GM19239 (cell line): ENCODE measurements at regions not wholly inside any gene's neighbourhood (a gene's known extent, or its start where the extent isn't known, plus 50 kb on each side); places are given as distances from the start of the nearest gene placed in this dataset.
"Not testable (repeated sequence)": the region's sequence is repeated elsewhere in the genome, so short reads cannot be mapped to it uniquely, and the experiment has no call there.

Source experiments
- DNase-seq: peaks from one replicate; pipeline ENCODE4 v3.0.0; 2011; ENCODE audit warnings: low spot score; ENCODE audit not compliant: insufficient read length
- FAIRE-seq: peaks from 2 replicates; lab custom pipeline; 2011; peaks lifted over from hg19 to GRCh38; lab: Jason Lieb, UNC

DNA sequence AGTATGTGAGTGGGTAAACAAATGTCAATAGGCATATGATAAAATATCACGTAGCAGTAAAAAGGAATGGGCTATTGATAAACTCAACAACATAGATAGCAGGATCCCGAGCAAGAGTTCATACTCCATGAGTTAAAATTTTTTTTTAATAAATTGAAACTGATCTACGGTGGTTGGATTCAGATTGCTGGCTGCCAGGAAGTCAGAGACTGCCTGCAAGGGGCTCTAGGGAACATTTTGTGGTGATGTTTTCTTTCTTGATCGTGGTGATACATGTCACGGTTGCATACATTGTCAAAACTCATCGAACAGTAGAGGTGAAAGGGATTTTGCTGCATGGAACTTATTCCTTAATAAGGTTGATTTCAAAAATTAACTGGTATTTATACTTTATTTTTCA, 62.6 kb upstream of the WNT7B start:
- FAIRE-seq (no peak), DNase-seq (no peak)

DNA sequence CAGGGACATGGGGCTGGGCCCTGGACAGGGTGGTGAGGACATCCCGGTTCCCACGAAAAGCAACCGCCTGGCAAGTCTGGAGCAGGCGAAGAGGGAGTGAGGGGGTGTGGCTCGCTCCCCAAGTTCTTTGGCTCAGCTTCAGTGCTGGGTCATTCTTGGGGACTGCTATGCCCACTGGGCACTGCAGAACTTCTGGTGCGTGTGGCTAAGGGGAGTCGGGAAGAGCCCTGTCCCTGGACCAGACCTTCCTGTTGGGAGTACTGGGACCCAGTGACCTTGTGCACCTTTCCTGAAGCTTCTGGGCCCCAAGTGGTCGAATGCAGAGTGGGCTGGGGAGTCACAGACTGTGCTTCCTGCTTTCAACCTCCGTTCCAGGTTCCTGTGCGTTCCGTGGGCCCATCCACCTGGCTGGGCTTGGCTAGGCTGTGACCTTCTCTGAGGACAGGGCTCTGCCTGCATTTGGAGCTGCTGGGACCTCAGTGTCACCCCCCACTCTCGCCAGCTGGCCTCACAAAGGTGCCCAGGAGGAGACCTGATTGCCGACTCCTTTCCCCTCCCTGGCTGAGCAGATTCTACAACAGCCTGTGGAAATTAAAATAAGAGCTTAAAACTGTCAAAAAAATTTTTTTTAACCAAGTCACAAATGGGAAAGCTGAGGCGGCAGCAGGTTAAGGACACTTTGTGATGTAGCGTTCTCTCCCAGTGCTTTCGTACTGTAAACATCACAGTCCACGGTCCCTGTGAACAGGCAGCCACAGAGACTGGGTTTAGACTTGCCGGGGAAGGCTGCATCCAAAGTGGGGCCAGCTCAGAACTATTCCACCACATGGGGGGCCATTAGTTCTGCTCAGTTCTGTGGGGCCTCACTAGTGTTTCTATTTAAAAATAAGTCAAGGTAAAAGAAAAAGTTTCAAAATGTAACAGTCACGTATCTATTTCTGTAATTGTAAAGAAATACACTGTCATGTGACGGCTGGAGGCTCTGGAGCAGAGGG, 63.8 kb upstream of the WNT7B start:
- FAIRE-seq = no peak
- DNase-seq = no peak

DNA sequence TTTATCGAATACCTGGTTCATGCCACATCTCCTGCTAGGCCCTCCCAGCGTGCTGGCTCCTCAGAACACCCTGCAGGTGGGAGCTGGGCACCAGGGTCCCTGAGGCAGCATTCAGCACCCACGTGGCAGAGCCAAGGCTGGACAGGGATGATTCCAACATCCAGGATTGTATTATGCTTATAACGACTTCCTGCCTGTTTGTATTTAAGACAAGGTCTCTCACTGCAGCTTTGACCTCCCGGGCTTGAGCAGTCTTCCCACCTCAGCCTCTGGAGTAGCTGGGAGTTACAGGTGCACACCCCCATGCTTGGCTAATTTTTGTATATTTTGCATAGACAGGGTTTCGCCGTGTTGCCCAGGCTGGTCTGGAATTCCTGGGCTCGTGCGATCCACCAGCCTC, 64.7 kb upstream of the WNT7B start:
- DNase-seq = no peak
- FAIRE-seq = no peak

DNA sequence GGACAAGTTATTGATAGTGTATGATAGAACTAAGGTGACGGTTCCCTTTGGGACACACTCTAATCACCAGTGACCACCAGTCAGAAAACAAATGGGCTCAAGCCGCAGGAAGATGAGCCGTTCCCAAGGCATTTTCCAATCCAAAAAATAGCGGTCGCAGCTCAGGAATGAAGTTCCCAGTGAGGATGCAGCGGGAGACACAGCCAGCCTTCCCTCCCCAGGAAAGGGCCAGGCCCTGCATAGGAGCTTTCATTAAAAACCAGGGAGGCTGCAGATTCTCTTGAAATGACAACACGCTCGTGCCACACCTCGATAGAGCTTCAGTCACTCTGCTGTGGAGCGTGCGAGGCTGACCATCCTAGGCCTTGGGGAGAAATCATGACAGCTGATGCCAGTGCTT, 65.8 kb upstream of the WNT7B start:
- no peak for FAIRE-seq
- no peak for DNase-seq

DNA sequence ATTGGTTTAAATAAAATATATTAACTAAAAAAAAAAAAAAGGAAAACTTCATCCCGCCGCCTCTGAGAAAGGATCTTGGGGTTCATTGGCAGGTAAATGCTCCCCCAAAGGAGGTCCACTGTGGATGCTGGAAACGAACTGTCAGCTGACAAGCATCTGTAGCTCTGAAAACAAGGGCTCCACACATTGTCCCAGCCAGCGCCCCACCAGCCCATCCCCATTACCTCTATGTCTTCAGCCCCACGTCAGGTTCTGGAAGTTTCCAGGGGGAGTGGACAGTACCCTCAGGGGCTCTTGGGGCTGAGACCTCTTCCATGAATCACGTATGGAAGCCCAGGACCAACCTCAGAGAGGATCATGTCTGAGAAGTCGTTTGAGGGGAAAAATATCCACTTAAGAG, 66.4 kb upstream of the WNT7B start:
- FAIRE-seq = no peak
- DNase-seq = no peak

GRCh38 chr22:46043816-46044620, 67.1 kb upstream of the WNT7B start:
- no peak for FAIRE-seq
- no peak for DNase-seq

DNA sequence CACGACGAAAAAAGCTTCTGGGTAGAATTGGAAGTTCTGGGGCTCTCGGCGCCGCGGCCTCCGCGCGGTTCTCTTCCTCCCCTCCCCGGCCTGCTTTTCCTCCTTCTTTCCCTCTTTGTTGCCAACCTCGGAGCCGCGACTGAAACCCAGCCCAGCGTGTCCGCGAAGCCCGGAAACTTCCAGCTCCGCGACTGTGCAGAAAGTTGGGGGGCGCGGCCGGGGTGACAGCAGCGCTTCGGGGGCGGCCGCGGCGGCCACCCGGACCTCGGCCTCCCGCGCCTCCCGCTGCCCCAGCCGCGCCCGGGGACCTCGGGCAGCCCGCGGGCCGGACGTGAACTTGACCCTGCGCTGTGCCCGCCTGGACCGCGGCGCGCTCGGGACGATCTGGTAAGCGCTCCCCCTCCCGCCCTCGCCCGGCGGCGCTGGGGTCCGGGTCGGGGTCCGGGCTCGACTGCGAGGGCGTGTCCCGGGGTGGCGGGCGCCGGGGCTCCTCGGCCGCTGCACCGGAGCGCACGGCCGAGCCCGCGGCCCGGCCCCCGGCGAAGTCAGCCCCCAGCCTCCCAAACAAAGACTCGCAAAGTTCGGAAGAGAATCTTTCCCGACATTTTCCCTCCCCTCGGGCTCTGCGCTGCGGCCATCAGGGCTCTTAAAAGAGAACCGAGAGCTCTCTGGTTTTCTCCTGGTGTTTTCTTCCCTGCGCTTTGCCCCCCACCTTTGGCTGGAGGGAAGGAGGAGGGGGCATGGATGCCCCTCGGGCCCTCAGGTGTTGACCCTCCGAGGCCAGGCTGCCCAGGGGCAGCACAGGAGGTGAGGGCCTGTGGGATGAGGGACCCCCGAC, 67.9 kb upstream of the WNT7B start:
- no peak for DNase-seq
- FAIRE-seq = no peak

DNA sequence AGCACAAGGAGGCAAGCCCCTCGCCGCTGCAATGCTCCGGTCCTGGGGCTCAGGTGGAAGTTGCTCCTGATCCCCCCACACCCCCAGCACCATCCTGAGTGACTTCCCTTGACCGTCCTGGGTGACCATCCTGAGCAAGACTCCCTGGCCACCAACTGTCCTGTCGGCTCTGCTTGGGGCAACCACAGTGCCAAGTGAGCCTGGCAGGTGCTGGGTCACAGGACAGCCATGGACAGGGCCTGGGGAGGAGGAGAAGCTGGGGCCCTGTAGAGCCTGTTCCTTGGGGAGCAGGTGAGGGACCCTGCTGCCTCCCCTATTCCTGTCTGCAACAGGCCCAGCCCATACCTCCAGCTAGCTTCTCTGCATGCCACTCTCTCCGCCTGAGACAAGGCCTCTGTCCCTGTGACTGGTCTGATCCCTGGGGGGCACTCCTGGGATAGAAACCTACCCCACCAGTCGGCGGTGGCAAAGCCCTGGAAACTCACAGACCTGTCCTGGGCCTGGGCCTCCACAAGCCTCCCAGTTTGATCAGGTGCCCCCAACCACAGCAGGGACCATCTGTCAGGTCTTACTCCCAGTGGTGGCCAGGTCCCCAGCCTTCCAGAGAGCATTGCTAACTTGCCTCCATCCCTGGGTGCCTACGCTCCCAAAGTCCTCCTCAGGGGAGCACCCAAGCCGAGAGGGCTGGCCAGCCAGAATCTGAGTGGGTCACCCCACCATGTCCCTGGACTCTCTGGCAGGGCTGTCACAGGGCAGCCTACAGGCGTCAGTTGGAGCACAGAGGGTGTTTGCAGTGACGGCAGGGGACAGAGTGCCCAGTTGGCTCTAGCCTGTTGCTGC, 68.7 kb upstream of the WNT7B start:
- FAIRE-seq = no peak

DNA sequence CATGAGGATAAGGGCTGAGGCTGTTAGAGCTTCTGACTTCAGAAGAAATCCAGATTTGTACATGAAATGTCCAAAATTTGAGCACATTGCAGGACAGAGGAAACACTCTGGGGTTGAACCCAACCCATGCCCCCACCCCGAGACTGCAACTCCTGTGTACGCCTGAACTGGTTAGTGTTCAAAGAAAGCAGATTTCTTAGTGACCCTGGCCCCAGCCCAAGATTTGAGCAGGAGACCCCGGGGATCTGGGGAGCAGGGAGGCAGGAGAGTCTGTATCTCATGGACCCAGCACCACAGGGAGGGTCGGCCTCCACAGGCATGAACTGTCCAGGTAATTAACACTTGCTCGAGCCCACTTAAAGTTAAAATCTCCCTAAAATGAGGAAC, 69.3 kb upstream of the WNT7B start:
- FAIRE-seq (no peak), DNase-seq (no peak)

More for the DNA sequence above, 68.7 kb upstream of the WNT7B start:
- DNase-seq = no peak

GRCh38 chr22:46047226-46047625, 70.3 kb upstream of the WNT7B start:
- FAIRE-seq (no peak), DNase-seq (no peak)

GRCh38 chr22:46047841-46048595, 71.1 kb upstream of the WNT7B start:
- FAIRE-seq = no peak

GRCh38 chr22:46048661-46049060, 71.7 kb upstream of the WNT7B start:
- FAIRE-seq, DNase-seq: not testable (repeated sequence)

More at GRCh38 chr22:46047841-46048595, 71.1 kb upstream of the WNT7B start:
- no peak for DNase-seq

DNA sequence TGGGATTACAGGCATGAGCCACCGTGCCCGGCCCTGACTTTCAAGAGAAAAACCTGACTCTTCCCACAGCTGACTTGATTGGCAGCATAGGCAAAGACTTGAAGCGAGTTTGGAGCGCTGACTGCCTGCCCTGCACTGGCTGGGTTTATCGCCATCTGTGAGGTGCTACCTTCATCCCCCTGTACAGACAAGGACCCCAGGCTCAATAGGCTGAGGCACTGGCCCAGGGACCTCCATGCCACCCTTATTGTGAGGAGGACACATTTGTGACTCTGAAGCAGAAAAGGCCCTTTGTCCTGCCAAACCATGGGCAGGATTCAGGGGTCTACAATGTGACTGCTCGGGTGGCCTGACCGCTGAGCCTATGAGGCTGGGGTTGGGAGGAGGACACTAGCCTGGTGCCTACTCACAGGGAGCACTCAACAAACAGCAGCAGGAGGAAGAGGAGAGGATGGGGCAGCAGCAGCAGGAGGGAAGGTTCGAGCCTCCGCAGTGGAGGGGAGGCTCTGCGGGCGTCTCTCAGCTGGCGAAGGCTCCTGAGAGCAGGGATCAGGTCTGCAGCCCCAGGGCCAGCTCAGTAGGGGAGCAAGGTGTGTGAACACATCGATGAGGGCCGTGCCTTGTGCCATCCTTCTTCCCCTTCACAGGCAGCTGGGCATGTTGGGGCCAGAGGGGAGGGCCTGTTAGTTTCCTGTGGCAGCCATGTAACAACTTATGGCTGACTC, 72.9 kb upstream of the WNT7B start:
- no peak for FAIRE-seq
- DNase-seq = no peak

GRCh38 chr22:46050451-46050845, 73.5 kb upstream of the WNT7B start:
- FAIRE-seq (no peak), DNase-seq (no peak)

DNA sequence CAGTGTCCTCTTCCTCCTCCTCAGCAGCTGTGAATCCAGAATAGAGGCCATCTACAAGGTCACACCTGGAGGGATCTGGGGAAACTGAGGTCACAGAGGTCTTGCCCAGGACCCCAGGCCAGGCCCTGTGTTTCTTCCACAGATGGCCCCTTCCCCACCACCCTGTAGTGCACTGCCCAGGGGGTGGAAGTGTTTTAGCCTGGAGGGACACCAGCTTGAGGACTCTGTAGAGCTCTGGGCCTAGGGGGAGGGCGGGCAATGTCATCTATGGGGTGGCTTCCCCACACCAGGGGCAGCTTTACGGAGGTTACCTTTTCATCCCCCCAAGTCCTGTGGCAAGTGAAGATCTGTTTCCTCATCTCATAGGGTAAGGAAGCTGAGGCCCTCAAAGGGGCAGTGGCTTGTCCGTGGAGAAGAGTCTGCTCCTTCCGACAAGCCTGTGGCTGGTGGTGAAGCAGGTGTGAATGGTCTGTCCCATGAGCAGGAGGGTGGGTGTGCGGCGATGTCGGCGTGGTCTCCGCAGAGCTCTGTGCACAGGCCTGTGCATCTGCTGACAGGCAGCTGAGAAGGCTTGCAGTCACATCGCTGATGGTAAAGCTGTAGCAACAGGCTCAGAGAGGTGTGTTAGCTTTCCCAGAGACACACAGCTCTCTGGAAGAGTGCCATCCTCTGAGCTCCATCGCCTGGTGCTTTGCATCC, 74.1 kb upstream of the WNT7B start:
- no peak for FAIRE-seq

GRCh38 chr22:46051646-46052045, 74.7 kb upstream of the WNT7B start:
- FAIRE-seq (no peak), DNase-seq (no peak)

More for the DNA sequence above, 74.1 kb upstream of the WNT7B start:
- no peak for DNase-seq

GRCh38 chr22:46052331-46052771, 75.4 kb upstream of the WNT7B start:
- FAIRE-seq = no peak
- DNase-seq = no peak
